CD4-positive, alpha-beta T cell treated with Interferon alpha-2 for 1 hour (primary cell): ENCODE measurements at regions not wholly inside any gene's neighbourhood (a gene's known extent, or its start where the extent isn't known, plus 50 kb on each side); places are given as distances from the start of the nearest gene placed in this dataset.

Source experiments
- DNase-seq, 2 donors: peaks; one replicate each; pipeline ENCODE4 v3.0.0-alpha.2; 2020 to 2022

DNA sequence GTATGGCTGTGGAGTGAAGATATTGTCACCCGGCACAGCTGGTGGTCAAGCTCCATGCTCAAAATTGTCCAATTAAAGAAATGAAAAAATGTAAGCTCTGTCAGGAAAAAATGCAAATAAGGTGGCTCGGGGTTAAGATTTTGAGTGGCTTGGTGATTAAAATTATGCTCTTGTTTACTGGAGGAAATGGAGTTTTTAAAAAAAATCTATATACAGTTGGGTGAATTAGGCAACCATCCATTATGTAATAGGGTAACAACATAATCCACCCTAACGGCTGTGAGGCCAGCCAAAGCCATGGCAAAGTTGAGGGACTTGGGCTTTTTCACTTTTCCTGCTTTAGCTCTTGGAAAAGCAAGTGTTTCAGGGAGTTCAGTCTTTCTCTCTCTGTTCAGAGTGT lies 260.8 kb upstream of the HABP2 start:
- no peak for DNase-seq

DNA sequence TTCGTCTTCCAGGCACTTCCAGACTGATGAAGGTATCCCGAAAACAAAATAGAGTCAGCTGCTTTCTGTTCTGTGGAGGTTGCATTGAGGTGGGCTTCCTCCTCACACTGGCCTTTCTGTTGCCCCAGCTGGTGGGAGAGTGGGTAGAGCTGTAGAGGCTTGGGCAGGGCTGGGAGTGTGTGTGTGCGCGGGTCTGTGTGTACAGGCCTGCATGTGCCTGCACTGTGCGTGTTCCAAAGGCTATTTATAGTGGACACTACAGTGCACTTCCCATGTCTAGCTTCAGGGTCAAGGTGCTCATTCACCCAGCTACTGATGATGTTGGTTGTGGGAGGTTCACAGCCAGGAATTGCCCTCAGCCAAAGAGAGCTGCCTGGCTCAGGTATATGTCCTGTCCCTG lies 260.1 kb upstream of the HABP2 start:
- DNase-seq, result no peak

DNA sequence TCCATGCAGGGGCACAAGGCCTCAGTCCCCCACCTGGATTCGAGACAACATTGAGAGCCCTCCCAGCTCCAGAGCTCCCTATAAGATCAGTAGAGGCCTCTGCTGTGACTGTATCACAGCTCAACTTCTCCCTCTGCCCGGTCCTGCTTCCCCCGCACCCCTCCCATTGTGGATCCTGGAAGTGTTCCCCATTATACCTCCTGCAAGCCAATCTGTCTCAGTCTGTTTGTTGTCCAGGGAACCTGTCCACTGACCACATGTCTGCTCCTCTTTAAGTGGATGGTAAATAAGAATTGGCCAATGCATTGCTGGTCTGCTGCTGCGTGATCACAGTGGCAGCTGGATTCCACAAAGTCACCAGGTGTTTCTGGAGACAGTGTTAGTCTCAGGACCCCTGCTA lies 259.7 kb upstream of the HABP2 start:
- DNase-seq, result no peak

DNA sequence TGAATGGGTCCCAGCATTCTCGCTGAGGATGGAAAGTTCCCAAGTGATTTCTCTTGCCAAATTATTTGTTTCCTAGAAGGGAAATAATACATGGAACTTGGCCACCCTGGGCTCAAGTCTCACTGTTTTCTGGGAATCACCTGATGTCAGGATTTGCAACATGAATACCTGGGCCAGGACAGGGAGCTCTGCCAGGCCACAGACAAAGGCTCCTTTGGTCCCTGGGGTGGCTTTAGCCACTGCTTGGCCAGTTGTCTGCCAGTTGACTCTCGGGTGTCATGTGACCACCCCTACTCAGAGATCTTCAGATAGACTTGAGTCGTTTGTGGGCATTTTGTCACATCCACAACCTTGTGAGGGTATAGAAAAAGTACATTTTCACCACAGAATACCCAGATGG lies 258.0 kb upstream of the HABP2 start:
- no peak for DNase-seq

DNA sequence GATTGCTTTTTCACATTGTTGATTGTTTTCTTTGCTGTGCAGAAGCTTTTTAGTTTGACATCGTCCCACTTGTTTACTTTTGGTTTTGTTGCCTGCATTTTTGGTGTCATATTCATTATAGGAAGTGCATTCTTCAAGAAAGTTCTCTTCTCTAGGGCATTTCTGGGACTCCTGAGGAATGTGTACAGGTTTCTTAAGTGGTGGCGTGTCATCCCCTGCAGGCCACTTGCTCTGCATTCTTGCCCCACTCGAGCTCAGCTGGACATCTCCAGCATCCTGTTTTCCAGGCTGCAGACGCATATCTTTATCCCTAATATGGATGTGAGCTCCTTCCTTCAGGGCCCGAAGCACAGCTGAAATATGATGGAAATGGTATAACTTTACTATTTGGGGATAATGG lies 255.6 kb upstream of the HABP2 start:
- no peak for DNase-seq

DNA sequence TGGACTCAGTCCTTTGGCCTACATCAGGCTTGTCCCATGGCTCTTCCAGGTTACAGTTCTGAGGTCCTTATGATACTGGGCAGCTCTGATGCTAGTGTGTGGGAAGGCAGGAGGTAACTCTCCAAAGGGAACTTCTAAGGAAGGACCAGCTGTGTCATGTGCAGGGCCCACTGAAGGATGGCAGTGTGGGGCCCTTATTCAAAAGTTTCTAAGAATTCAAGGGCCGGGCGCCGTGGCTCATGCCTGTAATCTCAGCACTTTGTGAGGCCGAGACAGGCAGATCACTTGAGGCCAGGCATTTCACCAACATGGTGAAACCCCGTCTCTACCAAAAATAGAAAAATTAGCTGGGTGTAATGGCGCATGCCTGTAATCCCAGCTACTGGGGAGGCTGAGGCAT lies 254.2 kb upstream of the HABP2 start:
- DNase-seq, result no peak

DNA sequence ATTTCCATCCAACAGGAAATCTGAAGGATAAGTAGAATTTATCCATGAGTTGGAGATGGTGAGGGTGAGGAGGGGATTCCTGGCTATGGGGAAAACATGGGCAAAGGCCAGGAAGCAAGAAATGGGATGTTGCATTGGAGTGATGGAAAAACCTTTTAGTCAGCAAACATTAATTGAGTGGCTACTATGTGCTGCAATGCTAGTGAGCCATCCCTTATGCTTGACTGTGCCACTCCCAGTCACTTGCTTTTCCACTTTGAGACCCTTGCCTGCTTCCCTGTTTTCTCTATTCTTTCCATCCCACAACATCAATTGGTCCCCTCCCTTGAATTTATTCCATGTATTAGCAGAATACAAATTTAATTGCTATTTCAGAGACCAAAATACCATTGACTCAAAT lies 252.7 kb upstream of the HABP2 start:
- DNase-seq, result no peak

DNA sequence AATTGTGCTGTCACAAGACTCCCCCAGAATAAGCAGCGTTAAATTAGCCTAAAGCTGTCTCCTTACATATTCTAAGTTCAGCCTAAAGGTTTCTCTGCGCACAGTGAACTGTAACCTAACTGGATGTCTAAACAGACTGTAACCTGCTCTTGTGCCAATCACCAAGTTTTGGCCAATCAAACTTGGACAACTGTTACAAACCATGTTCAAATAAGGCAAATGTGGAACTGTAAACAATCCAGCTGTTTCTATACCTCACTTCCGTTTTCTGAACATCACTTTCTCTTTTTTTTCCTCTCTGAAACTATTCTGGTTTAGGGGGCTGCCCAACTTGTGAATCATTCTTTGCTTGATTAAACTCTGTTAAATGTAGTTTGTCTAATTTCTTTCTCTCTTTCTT lies 252.2 kb upstream of the HABP2 start:
- DNase-seq, result peak; percentile 15 to 20

DNA sequence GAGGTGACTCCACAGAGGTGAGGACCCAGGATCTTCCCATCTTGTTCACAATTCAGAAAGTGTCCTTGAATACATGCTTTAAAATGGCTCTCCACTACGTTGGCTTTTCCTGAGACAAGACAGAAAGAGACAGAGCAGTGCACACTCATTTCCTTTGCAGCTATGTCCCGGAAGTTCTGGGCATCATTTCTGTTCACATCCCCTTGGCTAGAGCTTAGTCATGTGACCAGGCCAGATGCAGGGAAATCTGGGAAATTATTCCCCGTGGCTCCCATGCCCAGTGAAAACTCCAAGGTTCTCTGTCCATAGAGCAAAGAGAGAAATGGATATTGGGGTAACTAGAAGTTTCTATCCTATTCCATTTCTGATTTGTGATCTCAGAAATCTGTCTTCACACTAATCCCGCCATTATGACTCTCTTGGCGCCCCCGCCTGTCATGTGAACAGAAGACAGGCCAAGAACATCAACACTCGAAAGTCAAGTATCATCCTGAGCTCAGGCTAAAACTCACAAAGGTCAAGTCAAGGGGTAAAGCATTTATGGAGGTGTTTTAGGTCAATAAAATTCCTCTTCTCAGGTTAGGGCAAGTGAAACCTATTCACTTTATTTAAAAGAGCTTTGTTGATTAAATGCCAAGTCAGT lies 251.4 kb upstream of the HABP2 start:
- no peak for DNase-seq

DNA sequence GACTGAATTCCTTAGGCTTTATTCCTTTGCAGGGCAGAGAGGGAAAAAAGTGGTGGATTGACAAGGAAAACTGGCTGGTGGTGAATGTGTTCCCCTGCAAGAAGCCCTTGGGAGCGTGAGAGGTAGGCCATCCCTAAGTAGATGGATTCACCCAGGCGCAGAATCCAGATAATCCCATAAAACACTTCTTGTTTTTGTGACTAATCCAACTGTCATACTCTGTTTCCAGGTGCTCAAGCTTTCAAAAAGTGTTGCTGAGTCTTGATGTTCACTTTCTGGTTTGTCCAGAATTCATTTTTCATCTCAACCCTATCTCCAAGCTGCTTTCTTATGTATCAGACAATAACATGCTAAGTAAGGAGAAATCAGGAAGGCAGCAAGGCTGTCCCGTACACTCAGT lies 250.8 kb upstream of the HABP2 start:
- DNase-seq, result no peak

DNA sequence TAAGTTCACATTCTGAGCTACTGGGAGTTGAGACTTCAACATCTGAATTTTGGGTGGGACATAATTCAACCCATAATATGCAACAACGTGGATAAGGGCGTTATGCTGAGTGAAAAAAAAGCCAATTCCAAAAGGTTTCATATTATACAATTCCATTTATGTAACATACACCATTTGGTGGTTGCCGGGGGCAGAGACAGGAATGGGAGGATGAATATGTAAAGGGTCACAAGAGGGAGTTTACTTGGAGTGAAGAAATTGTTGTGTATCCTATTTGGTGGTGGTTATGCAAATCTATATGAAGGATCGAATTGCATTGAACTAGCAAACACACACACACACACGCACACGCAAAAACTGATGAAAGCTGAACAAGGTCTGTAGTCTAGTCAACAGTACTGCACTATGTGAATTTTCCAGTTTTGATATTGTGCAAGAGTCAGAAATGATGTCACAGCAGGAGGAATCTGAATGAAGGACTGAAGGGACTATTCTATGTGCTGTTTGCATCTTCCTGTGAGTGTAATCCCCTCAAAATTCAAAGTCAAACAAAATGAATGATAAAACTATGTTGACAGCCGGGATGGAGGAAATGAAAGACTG lies 249.2 kb upstream of the HABP2 start:
- no peak for DNase-seq

DNA sequence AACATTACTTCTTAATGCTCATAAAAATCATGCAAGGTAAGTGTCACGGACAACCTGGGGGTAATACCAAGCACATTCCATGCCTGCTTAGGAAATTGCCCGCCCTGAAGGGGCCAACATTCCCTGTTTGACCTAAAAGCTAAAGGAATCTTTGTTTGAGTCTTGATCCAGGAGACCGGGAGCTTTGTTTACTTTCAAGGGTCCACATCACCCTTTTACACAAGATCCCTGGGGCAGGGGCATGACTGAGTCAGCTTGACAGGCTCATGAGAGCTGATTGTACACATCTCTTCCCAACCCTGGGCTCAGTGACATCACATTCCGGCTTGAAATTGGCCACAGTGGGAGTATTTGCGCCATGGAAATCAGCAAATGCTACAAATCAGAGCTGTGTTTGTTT lies 248.1 kb upstream of the HABP2 start:
- no peak for DNase-seq

DNA sequence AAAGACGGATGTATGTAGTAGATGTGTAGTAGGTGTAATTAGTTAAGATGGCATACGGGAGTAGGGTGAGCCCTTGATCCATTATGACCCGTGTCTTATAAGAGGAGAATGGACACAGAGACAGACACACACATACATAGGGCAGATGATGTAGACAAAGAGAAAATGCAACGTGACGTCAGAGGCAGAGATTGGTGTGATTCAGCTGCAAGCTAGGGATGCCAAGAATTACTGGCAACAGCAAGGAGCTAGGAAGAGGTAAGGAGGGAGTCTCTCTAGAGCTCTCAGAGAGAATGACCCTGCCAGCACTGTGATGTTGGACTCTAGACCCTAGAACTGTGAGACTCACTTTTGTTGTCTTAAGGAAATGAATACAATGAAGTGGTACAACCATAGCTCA lies 247.0 kb upstream of the HABP2 start:
- DNase-seq, result no peak

DNA sequence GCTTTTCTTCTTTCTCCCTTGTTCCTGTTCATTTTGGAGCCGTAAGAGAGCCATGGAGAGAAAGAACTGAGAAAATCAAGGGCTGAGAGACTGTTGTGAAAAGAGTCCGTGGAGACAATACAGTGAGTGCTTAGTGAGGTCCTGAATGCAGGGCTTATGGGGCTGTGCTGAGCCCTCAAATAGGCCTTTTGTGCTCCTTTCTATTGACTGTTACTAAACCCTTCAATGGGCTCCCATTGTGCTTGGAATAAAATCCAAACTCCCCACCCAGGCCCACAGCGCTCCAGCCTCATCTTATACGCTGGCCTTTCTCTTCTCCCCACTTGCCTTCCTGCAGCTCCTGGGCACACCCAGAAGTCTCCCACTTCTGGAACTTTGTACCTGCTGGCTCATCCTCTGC lies 243.1 kb upstream of the HABP2 start:
- no peak for DNase-seq

DNA sequence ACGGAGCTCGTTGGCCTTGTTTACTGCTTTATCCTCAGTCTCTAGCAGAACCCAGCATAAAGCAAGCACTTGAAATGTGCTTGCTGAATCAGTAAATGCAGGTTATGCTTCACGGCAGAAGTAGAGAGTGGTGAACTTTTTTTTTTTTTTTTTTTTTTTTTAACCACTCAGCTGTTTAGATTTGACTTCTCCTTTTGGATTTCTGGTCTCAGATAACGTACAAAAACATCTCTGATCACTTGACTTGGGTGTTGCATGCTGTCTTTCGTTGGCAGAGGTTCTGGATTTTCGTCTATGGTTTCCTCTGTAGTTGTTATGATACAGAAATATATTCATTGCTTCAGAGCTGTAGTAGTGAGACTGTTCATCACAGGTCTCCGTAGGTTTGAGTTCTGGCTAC lies 242.5 kb upstream of the HABP2 start:
- no peak for DNase-seq

DNA sequence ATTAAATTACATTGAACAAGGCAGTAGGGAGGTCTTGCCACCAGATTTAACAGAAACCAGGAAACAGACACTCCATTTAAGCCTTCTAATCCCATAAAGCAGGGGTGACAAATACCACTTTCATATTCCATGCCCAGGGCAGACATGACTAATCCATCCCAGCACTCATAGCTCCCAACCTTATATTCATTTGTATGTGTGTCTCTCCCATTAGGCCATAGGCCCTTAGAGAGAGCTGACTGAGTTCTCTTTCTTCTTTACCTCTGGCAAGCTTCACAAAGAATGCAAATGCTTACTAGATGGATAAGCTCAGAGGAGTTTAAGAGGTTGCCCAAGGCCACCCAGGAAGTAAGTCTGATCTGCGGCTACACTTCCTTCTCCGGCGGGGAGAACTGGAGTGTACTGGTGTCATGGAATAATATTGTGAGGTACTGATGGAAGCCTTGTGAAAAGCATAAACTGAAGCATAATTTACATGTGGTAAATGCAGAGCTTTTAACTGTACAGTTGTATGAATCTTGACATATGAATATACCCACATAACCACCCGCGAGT lies 239.7 kb upstream of the HABP2 start:
- no peak for DNase-seq

DNA sequence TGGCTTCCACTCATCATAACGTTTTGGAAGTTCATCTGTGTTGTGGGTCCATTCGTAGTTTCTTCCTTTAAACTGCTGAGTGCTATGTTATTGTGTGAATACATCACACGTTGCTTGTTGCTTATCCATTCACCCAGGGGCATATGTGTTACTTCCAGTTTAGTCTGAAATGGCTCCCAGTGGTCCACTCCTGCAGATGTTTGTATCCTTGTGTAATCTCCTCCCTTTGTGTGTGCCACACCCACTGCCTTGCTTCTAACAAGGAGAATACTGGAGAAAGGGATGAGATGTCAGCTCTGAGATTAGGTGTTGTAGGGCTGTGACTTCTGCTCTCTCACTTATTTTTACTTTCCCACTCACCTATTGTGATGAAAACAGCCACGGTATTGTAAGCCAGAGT lies 239.1 kb upstream of the HABP2 start:
- DNase-seq, result no peak

DNA sequence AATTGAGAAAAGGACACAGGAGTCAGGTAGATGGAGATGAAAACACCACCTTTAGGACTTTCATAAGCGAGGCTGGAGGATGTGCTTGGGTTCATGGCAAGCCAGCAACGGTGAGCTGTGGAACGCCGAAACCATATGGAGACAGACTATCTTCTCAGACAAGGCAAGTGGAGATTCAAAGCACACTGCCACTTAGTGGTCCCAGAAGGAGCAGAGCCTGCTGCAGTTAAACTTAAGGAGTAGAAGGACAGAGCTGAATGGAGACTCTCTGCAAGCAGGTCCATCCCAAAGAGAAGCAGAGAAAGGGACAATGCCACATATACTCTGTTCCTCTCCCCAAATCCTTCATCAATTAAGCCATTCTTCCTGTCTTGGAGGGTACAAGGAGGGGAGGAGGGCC lies 236.3 kb upstream of the HABP2 start:
- no peak for DNase-seq

DNA sequence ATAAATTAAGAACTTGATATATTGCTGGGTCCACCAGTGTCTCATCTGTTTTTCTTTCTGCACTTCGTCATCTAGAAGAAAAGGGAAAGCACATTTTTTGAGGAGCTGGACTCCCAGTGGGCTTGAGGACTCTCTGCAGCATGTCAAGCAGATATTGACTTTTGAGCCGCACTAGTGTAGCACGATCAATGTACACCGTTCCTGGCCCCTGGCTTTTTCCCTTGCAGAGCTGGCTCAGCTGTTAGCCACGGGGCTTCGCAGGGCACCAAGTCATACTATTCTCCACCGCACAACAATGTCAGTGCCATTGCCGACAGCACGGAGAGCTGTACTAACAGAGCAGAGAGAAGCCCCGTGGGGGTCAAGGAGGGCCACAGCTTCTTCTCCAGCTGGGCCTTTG lies 235.4 kb upstream of the HABP2 start:
- no peak for DNase-seq

DNA sequence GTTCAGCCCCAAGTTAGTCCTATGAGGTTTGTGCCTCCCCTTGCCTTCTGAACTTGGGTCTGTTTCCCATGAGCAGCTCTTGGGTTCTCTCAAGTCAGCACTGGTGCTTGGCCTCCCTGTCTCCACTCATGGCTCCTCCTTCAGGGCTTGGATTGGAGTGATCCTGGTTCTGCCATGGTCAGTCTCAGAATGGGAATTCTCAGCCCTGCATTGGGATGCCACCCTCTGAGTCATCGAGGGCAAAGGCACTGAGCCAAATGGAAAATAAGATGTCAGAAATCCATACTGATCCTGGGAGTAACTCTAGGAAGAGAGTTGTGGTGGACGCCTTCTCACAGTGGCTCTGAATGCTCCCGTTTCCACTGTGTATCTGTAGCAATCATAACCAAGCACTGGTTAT lies 233.4 kb upstream of the HABP2 start:
- DNase-seq, result no peak

DNA sequence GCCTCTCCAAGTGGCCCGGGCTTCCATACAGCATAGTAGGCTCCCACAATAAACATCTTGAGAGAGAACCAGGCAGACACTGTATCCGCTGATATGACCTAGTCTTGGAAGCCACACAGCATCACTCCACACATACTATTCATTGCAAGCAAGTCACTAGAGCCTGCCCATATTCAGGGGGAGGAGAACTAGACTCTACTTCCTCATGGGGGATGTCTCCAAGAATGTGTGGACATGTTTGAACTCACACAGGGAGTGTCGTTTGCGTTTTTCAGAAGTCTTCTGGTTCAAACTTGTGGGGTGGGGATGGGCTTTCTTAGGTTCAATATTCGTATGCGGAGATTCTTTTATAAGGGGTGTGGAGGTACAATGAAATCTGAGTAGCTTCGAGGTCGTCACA lies 232.6 kb upstream of the HABP2 start:
- no peak for DNase-seq

DNA sequence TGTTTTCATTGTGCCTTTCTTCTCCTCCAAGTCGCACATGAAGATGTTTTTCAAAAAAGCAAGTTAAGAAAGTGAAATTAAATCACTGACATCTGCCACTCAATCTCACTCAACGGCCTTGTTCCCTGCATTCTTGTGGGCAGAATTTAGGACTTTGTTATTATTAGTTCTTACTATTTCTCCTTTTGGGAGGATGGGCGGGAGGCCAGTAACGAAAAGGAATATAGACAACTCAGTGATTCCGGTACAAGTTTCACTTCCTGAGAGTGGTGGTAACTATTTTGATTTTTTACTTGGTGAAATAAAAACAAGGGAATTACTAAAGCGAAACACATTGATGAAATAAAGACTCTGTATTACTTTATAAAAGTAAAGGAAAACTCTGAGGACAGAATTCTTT lies 231.9 kb upstream of the HABP2 start:
- DNase-seq, result peak; percentile 20 to 30

DNA sequence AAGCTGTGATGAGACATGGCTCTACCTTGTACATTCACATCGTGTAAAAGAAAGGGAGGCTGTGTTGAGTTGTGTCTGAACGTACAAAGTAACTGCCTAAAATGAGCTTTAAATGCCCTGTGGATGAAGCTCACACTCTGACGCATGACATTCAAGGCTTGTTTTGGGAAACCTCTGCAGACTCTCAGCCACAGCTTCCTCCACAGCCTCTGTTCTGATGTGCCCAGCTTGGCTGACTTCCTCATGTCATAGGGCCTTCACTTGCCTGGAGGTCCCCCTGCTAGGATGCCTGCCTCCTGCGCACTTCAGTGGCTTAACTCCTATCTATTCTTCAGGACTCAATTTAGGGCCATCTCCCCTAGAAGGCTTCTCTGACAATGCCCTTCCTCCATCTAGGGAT lies 230.0 kb upstream of the HABP2 start:
- peak; percentile 11 to 62 for DNase-seq

DNA sequence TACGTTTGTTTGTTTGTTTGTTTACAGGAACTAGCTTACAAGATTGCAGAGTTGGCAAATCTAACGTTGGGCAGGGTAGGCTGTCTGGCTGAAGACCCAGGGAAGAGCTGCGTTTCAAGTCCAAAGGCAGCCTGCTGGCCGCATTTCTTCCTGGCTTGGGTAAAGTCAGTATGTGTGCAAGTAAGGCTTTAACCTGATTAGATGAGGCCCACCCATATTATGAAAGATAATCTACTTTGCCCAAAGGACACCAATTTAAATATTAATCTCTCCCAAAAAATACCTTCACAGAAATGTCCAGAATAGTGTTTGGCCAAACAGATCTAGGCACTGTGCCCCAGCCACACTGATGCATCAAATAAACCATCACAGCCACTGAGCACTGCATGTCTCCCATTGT lies 228.9 kb upstream of the HABP2 start:
- DNase-seq, result no peak
